Progenitor cell of endocrine pancreas (in vitro differentiated cells): ENCODE measurements at regions not wholly inside any gene's neighbourhood (a gene's known extent, or its start where the extent isn't known, plus 50 kb on each side); places are given as distances from the start of the nearest gene placed in this dataset.

Experiments used
- DNase-seq: peaks from one replicate; pipeline ENCODE4 v3.0.0; 2021; ENCODE audit warnings: low spot score; ENCODE audit not compliant: unreplicated experiment
- H3K27ac Mint-ChIP-seq: 2 replicates; pipeline ENCODE4 v1.8.0; 2021; ENCODE audit warnings: mild to moderate bottlenecking, moderate library complexity, mixed read lengths
- H3K27me3 Mint-ChIP-seq: 2 replicates; pipeline ENCODE4 v1.8.0; 2021; ENCODE audit warnings: mixed read lengths
- H3K36me3 Mint-ChIP-seq: 2 replicates; pipeline ENCODE4 v1.8.0; 2022; ENCODE audit warnings: mixed read lengths; ENCODE audit not compliant: insufficient read depth
- H3K4me1 Mint-ChIP-seq: 2 replicates; pipeline ENCODE4 v1.8.0; 2021; ENCODE audit warnings: low read depth, mixed read lengths
- H3K4me3 Mint-ChIP-seq: 2 replicates; pipeline ENCODE4 v1.8.0; 2021; ENCODE audit warnings: low read depth, mild to moderate bottlenecking, moderate library complexity, mixed read lengths
- H3K9me3 Mint-ChIP-seq: 2 replicates; pipeline ENCODE4 v1.8.0; 2021; ENCODE audit warnings: low read depth, mixed read lengths
- CTCF ChIP-seq: fragments of 200-600 bp; sonication (generic); IDR thresholded peaks from one replicate; pipeline ENCODE4 v1.5.0; 2021; ENCODE audit warnings: antibody characterized with exemption, mild to moderate bottlenecking; ENCODE audit not compliant: unreplicated experiment

- no peak for TF ChIP-seq CTCF
- Mint-ChIP-seq H3K9me3 (no peaks in the 10 kb centered on the region), H3K4me1 (peaks cover 9% of the 10 kb centered on the region), H3K4me3 (no peak overlapping the region), H3K27me3 (peaks cover 4% of the 10 kb centered on the region), H3K36me3 (no peaks in the 10 kb centered on the region), H3K27ac (no peak overlapping the region)
- DNase-seq: no peak
These were observed 326.1 kb downstream of the RNF144A start for GRCh38 chr2:7243276-7243675.

DNA sequence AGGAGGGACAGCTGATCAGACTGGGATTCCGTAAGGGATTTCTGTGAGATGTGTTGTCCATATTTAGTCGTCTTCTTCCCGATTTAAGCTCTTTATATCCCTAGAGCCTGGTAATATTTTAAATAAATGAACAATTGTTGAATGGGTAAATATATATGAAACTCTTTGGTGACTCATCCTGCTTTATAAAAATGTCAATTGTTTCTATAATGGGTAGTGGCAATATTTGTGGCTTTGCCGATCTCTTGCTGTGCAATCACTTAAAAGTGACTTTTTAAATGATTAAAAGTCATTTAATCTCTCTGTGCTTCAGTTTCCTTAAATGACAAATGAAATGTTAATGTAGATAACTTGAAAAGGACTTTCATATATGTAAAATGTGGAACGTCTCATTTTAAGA, 339.2 kb downstream of the RNF144A start:
- TF ChIP-seq CTCF: no peak
- Mint-ChIP-seq H3K27ac (no peak overlapping the region), H3K9me3 (no peaks in the 10 kb centered on the region), H3K4me3 (no peak overlapping the region), H3K36me3 (no peaks in the 10 kb centered on the region), H3K4me1 (no peaks in the 10 kb centered on the region), H3K27me3 (no peaks in the 10 kb centered on the region)
- DNase-seq: no peak

- Mint-ChIP-seq H3K36me3 (no peaks in the 10 kb centered on the region), H3K9me3 (no peaks in the 10 kb centered on the region), H3K27ac (no peak overlapping the region), H3K4me1 (peaks cover 4% of the 10 kb centered on the region), H3K27me3 (peaks cover 12% of the 10 kb centered on the region), H3K4me3 (no peak overlapping the region)
- DNase-seq: no peak
- TF ChIP-seq CTCF: no peak
These were observed 345.5 kb downstream of the RNF144A start for GRCh38 chr2:7262727-7263126.

DNA sequence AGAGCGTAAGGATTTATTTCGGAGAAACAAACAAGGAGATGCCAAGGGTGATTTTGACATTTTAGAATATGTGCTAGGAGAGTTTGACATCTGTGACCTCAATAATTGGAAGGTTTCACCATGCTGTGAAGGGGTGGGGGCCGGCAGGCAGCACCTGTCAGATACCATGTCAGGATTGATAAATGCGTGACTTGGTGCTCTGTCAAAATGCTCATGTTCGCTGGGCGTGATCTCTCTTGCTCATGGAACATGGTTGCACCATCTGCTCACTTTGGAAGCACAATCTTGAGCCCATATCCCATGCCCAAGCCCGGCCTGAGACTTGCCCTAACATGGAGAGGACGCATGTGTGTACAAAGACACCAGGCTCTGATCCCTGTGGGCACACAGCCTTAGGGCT, 347.6 kb downstream of the RNF144A start:
- peaks cover 15% of the 10 kb centered on the region for H3K27me3 Mint-ChIP-seq
- no peak for DNase-seq
- H3K9me3 Mint-ChIP-seq: no peaks in the 10 kb centered on the region
- no peak overlapping the region for H3K4me3 Mint-ChIP-seq
- H3K27ac Mint-ChIP-seq: no peak overlapping the region
- no peaks in the 10 kb centered on the region for H3K36me3 Mint-ChIP-seq
- no peak for TF ChIP-seq CTCF
- H3K4me1 Mint-ChIP-seq: peaks cover 7% of the 10 kb centered on the region

- Mint-ChIP-seq H3K27me3 (peaks cover 17% of the 10 kb centered on the region), H3K4me1 (peaks cover 7% of the 10 kb centered on the region), H3K4me3 (no peak overlapping the region), H3K9me3 (no peaks in the 10 kb centered on the region), H3K36me3 (no peaks in the 10 kb centered on the region), H3K27ac (no peak overlapping the region)
- DNase-seq: no peak
- TF ChIP-seq CTCF: no peak
These were observed 348.1 kb downstream of the RNF144A start for GRCh38 chr2:7265286-7265685.
